GM21576 (cell line): ENCODE measurements at regions not wholly inside any gene's neighbourhood (a gene's known extent, or its start where the extent isn't known, plus 50 kb on each side); places are given as distances from the start of the nearest gene placed in this dataset.

Source experiments
- ATAC-seq: cut with Tn5 transposase; IDR thresholded peaks from one replicate; pipeline ENCODE4 v1.9.1; 2021; ENCODE audit warnings: mild to moderate bottlenecking, moderate library complexity; ENCODE audit not compliant: unreplicated experiment

DNA sequence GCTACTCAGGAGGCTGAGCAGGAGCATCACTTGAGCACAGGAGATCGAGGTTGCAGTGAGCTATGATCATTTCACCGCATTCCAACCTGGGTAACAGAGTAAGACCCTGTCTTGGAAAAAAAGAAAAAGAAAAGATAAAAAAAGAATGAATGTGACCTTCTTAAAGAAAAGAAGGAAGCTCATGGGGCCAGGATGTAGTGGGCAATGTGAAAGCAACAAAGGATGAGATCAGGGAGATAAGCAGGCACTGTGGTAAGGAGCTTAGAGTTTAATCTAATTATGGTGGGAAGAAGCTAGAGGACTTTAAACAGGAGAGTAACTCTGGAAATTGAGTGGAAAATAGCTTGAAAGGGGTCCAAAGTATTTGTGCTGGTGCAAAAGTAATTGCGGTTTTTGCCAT, 231.6 kb upstream of the UBE2E2 start:
- no peak for ATAC-seq

DNA sequence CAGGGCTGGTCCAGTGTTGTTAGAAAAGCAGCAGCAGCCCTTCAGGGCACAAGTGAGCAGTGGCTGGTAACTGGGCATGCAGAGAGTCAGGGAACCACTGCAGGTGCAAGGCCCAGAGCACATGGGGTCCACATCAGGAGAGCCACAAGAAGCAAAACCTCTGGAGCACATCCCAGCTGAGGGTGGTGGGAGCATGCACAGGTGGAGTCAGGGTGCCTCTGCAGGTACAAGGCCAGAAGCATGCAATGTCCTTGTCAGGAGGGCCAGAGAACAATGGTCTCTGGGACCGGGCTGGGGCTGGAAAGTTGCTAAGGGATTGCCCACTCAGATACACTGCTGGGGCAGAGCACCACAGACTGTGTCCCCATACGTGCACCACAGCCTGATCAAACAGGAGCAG, 226.1 kb upstream of the UBE2E2 start:
- no peak for ATAC-seq

GRCh38 chr3:22977650-22978289, 225.4 kb upstream of the UBE2E2 start:
- peak; percentile 62 for ATAC-seq

- no peak for ATAC-seq
These were observed 223.5 kb upstream of the UBE2E2 start for GRCh38 chr3:22979581-22979980.

DNA sequence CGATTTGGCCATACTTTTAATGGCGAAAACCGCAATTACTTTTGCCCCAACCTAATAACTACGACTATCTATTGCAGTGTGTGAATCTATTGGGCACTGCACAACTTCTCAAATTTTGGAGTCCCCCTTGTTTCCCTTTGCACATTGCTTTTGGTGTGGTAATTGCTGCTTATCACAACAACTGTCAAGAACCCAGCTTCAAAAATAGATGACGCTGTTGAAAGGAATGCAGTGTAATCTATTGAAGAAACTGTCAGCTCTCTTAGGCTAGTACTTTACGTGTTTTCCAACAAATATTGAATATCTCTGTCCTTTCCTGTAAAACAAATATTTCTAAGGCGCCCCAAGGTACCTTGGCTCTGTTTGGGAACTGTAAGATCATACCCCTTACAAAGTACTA, 222.8 kb upstream of the UBE2E2 start:
- ATAC-seq, result no peak

DNA sequence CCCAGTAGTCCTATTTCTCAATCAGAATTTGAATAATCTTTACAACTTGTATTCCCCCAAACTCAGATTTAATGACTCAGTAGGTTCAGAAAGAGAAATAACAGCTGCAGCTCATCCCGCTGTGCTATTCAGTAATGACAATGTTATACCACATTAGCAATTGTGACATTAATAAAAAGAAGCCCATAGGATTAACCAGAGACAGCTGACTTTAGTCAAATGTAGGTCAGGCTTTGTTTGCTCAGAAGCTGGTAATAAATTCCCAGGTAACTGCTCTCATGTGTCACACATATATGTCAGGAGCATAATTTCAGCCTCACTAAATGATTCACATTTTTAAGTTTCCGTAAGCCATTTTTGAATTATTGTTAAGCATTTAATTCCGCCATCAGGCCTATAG, 222.0 kb upstream of the UBE2E2 start:
- ATAC-seq, result no peak

DNA sequence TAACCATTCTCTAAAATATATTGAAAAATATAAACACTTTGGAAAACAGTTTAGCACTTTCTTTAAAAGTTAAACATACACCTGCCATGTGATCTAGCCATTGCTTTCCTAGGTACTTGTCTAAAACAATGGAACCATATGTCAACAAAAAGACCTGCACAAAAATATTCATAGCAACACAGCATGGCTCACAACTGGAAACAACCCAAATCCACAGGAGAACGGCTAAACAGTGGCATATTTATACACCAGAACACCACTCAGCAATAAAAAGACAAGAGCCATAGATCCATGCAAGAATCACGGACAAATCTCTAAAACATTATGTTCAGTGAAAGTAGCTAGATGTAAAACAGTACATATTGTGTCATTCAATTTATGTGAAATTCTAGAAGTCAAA, 221.3 kb upstream of the UBE2E2 start:
- ATAC-seq, result no peak

DNA sequence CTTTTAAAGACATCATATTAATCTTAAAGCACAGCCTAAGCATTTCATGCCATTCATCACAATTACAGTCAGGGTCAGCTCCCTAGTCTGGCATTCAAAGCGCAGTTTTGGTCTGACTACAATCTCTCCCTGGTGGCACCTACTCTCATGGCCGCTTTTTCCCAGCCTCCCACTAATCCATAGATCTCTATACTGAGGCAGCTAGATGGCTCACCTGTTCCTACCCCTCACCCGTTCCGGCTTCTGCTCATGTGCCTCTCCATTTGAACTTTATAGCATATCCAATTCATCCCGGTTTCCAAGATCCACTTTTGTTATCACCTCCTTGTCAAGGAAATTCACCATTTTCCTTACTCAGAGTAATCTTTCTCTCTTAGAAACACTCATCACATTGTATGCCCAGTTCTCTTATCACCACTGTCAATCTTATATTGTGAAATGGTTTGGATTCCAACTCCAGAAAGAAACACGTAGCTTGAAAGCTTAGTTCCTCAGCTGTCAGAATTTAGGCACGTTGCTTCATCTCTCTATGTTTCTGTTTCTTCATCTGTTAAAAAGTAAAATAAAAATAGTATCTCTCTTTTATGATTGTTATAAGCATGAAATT, 220.0 kb upstream of the UBE2E2 start:
- no peak for ATAC-seq

DNA sequence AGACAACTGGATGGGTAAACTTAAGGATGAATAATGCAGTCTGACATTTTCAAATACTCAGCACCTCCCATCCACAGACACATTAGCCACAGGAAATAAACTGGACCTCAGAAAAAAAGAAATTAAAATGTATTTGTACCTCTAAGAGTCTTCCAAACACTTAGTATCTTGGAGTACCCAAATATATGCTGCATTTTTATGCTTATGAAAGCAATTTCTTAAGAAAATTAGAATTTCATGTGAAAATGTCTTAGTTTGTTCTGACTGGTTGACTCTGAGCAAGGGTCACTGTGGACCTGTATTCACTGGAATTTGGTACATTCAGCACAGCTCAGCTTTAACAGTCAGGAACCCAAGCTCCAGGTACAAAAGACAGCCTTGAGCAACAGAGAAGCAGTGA, 216.2 kb upstream of the UBE2E2 start:
- ATAC-seq, result no peak

- ATAC-seq, result no peak
These were observed 214.6 kb upstream of the UBE2E2 start for GRCh38 chr3:22988566-22988965.

GRCh38 chr3:22989716-22990115, 213.4 kb upstream of the UBE2E2 start:
- no peak for ATAC-seq

- ATAC-seq, result no peak
These were observed 212.6 kb upstream of the UBE2E2 start for GRCh38 chr3:22990291-22991200.

DNA sequence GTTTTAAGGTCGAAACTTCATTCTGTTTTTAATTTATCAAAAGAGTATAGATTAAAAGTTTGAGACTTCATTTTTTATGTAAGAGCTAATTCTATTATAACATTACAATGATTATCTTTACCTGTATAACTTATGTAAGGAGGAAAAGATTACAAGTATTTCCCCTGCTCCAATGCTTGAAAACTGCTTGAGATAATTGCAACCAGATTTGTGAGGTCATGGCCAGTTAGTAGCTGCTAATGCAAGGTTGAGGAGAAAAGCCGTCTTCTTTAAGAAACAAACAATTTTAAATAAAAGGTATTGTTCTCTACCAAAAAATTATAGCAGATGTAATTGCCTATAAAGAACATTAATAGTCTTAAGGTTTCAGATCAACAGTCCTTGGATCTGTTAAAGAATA, 208.3 kb upstream of the UBE2E2 start:
- no peak for ATAC-seq

GRCh38 chr3:22996920-22997571, 206.1 kb upstream of the UBE2E2 start:
- ATAC-seq, result no peak

DNA sequence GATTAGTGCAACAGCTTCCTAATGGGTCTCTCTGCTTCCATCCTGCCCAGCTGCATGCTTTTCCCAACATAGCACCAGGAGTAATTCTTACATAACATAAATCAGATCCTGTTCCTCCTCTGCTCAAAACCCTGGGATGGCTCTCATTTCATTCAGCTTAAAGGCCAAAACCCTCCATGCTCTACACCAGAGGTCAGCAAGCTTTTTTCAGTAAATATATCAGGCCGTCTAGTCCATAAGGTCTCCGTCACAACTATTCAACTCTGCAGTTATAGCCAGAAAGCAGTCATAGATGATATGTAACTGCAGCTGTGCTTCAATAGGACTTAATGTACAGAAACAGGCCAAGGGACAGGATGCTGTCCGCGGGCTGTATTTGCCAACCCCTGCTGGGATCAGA, 202.8 kb upstream of the UBE2E2 start:
- no peak for ATAC-seq

GRCh38 chr3:23002151-23002550, 201.0 kb upstream of the UBE2E2 start:
- ATAC-seq, result no peak

- no peak for ATAC-seq
These were observed 200.0 kb upstream of the UBE2E2 start for GRCh38 chr3:23002836-23003732.

DNA sequence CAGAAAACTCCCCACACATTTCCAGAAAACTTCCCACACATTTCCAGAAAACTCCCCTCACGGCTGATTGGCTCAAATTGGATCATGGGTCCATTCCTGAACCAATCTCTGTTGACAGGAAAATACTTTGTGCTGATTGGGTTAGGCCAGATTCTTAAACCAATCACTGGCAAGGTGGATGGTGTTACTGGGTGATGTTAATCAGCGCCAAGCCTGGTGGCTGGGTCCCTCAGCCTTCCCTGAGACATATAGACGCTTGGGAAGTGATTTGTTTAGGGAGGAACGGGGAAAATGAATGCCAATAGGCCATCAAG, 199.4 kb upstream of the UBE2E2 start:
- no peak for ATAC-seq

GRCh38 chr3:23004971-23005370, 198.2 kb upstream of the UBE2E2 start:
- ATAC-seq, result no peak

DNA sequence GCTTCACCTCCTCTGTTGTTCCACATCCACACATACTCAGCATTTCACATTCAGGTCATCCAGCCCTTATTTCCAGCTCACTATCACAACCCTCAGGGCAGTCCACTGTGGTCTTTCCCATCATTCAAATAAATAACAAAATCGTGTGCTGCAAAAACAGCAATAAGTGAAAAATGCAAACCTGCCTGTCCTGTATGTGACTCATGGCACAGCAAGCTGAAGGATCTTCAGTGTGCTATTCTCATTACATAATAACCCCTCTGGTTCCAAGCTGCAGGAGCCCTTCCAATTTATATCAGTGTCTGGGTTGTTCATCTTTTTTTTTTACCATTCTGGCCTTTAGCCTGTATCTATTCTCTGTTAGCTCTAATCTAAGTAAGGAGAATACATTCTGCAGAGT, 185.3 kb upstream of the UBE2E2 start:
- no peak for ATAC-seq
